Smooth muscle cell of the brain vasculature (primary cell): ENCODE measurements at regions not wholly inside any gene's neighbourhood (a gene's known extent, or its start where the extent isn't known, plus 50 kb on each side); places are given as distances from the start of the nearest gene placed in this dataset.
"Not testable (repeated sequence)": the region's sequence is repeated elsewhere in the genome, so short reads cannot be mapped to it uniquely, and the experiment has no call there.

Source experiments
- DNase-seq: peaks from one replicate; pipeline ENCODE4 v3.0.0-alpha.2; 2012; ENCODE audit warnings: low read depth, low spot score

- no peak for DNase-seq
Measured at GRCh38 chr17:70278844-70279462, 109.6 kb downstream of the KCNJ2 start.

- no peak for DNase-seq
Measured at GRCh38 chr17:70286391-70286790, 117.1 kb downstream of the KCNJ2 start.

- no peak for DNase-seq
Measured at GRCh38 chr17:70288540-70289290, 119.4 kb downstream of the KCNJ2 start.

GRCh38 chr17:70290770-70291169, 121.4 kb downstream of the KCNJ2 start:
- DNase-seq, result no peak

GRCh38 chr17:70292366-70292765, 123.0 kb downstream of the KCNJ2 start:
- no peak for DNase-seq

GRCh38 chr17:70293564-70294310, 124.4 kb downstream of the KCNJ2 start:
- DNase-seq, result not testable (repeated sequence)

- no peak for DNase-seq
Measured at GRCh38 chr17:70295329-70295728, 126.0 kb downstream of the KCNJ2 start.

GRCh38 chr17:70295731-70296130, 126.4 kb downstream of the KCNJ2 start:
- DNase-seq, result no peak

- no peak for DNase-seq
Measured at GRCh38 chr17:70296456-70296855, 127.1 kb downstream of the KCNJ2 start.

- no peak for DNase-seq
Measured at GRCh38 chr17:70297397-70297796, 128.1 kb downstream of the KCNJ2 start.

GRCh38 chr17:70298929-70299531, 129.7 kb downstream of the KCNJ2 start:
- DNase-seq, result no peak

- no peak for DNase-seq
Measured at GRCh38 chr17:70307430-70308225, 138.3 kb downstream of the KCNJ2 start.

GRCh38 chr17:70308618-70309017, 139.3 kb downstream of the KCNJ2 start:
- no peak for DNase-seq

- DNase-seq, result no peak
Measured at GRCh38 chr17:70310221-70310672, 140.9 kb downstream of the KCNJ2 start.

GRCh38 chr17:70313086-70313852, 143.9 kb downstream of the KCNJ2 start:
- DNase-seq, result no peak

GRCh38 chr17:70314096-70314495, 144.8 kb downstream of the KCNJ2 start:
- DNase-seq, result no peak

GRCh38 chr17:70314506-70314905, 145.2 kb downstream of the KCNJ2 start:
- DNase-seq, result no peak

- no peak for DNase-seq
Measured at GRCh38 chr17:70317421-70317820, 148.1 kb downstream of the KCNJ2 start.

GRCh38 chr17:70318051-70318450, 148.7 kb downstream of the KCNJ2 start:
- no peak for DNase-seq

GRCh38 chr17:70319516-70319915, 150.2 kb downstream of the KCNJ2 start:
- DNase-seq, result no peak
